Body of pancreas (tissue), 4 donors: ENCODE measurements at regions not wholly inside any gene's neighbourhood (a gene's known extent, or its start where the extent isn't known, plus 50 kb on each side); places are given as distances from the start of the nearest gene placed in this dataset.

Experiments
- ATAC-seq: fragments of 150-250 bp; one replicate; pipeline ENCODE4 v1.9.1; 2016
- DNase-seq, 4 donors: peaks; one replicate each; pipeline ENCODE4 v3.0.0-alpha.2; 2019
- H3K27ac ChIP-seq, 4 donors: fragments of 200-600 bp; sonication (generic); 1 replicate in 3 of 4; 2 replicates in 1 of 4; pipeline versions ENCODE4 v1.5.1 to v1.6.1; 2016 to 2019; ENCODE audit warnings: mild to moderate bottlenecking in 1 of 4, mixed read lengths in 1 of 4, moderate library complexity in 1 of 4
- H3K27me3 ChIP-seq, 2 donors: fragments of 200-600 bp; sonication (generic); one replicate each; pipeline ENCODE4 v1.6.0; 2016; ENCODE audit warnings: mild to moderate bottlenecking in 1 of 2
- H3K36me3 ChIP-seq, 2 donors: fragments of 200-600 bp; sonication (generic); replicated peaks in 1 of 2; 2 replicates each; pipeline ENCODE4 v1.5.1; 2016; ENCODE audit warnings: low read depth in 2 of 2; ENCODE audit not compliant: insufficient read depth in 1 of 2
- H3K4me1 ChIP-seq: fragments of 200-600 bp; sonication (generic); one replicate; pipeline ENCODE4 v1.6.0; 2016
- H3K4me3 ChIP-seq, 2 donors: fragments of 200-600 bp; sonication (generic); 1 replicate in 1 of 2; 2 replicates in 1 of 2; pipeline ENCODE4 v1.5.1; 2016 to 2019
- H3K9me3 ChIP-seq, 3 donors: fragments of 200-600 bp; sonication (generic); 1 replicate in 2 of 3; 2 replicates in 1 of 3; pipeline ENCODE4 v1.5.1; 2016
- CTCF ChIP-seq, 7 experiments: fragments of 450-650 bp in 4 of 7; fragments of 200-600 bp in 3 of 7; sonication (generic) in 3 of 7; IDR thresholded peaks; one replicate each; pipeline ENCODE4 v1.5.1; 2016 to 2019; ENCODE audit warnings: antibody characterized with exemption in 7 of 7
- POLR2A ChIP-seq, 3 donors: fragments of 450-650 bp; IDR thresholded peaks; one replicate each; pipeline ENCODE4 v1.6.1; 2016; ENCODE audit warnings: antibody characterized with exemption in 3 of 3, mild to moderate bottlenecking in 2 of 3
- WGBS, 2 donors: methylation state at CpG; one replicate each; pipeline ENCODE4 v1.1.5; 2017; 5-methylcytosine and 5-hydroxymethylcytosine counted together
- intact Hi-C: fragments of 100-400 bp; cut with DNase I; formaldehyde crosslinking; loops from one replicate; pipeline ENCODE4 v1.15.1; 2023

GRCh38 chr2:199128476-199129229 lies 329.1 kb downstream of the SATB2 start:
- H3K36me3 ChIP-seq = no peaks in the 10 kb centered on the region
- no peak for DNase-seq

DNA sequence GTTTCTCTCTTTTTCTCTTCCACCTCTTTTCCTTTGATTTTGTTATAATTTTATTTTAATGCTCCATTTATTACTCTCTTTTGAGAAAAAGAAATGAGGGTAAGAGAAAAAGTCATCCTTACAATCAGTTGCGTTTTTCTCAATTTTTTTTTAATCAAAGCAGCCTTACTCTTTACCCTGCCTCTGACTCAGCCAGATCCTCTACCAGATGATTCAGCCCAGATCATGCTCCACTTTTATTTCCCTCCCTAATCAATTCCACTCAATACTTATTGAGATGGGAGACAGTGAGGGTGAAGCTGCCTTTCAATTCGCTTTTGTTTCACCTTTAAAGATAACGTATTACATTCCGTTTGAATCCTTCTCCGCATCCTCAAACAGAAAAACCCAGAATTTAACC lies 337.9 kb downstream of the SATB2 start:
- ATAC-seq (no peak), DNase-seq (no peak)
- TF ChIP-seq POLR2A (IDR thresholded peaks at IDR 0.05) (no peak), CTCF (IDR thresholded peaks at IDR 0.05) (no peak)
- Histone ChIP-seq H3K9me3 (no peaks in the 10 kb centered on the region), H3K27ac (no peak overlapping the region), H3K4me3 (no peak overlapping the region), H3K27me3 (no peaks in the 10 kb centered on the region), H3K36me3 (no peaks in the 10 kb centered on the region), H3K4me1 (no peaks in the 10 kb centered on the region)
- WGBS, 2 donors = 89 to 94% methylated on average over 5 of the region's 5 CpGs
- intact Hi-C loops = no loop called here

More at GRCh38 chr2:199128476-199129229, 329.1 kb downstream of the SATB2 start:
- H3K9me3 ChIP-seq = no peaks in the 10 kb centered on the region
- intact Hi-C loops = no loop called here
- 73 to 76% methylated on average over 3 of the region's 3 CpGs for WGBS, 2 donors
- H3K27me3 ChIP-seq = no peaks in the 10 kb centered on the region
- no peaks in the 10 kb centered on the region for H3K4me1 ChIP-seq
- no peak overlapping the region for H3K4me3 ChIP-seq
- ATAC-seq = no peak
- no peak overlapping the region for H3K27ac ChIP-seq
- no peak for TF ChIP-seq POLR2A (IDR thresholded peaks at IDR 0.05)
- no peak for TF ChIP-seq CTCF (IDR thresholded peaks at IDR 0.05)

- 16 to 17% methylated on average over 3 of the region's 3 CpGs for WGBS, 2 donors
- intact Hi-C loops = no loop called here
- no peak overlapping the region for H3K27ac ChIP-seq
- ATAC-seq = peak; percentile 12
- H3K36me3 ChIP-seq = no peaks in the 10 kb centered on the region
- H3K4me1 ChIP-seq = no peaks in the 10 kb centered on the region
- no peak for DNase-seq
- H3K27me3 ChIP-seq = no peaks in the 10 kb centered on the region
- H3K9me3 ChIP-seq = no peaks in the 10 kb centered on the region
- TF ChIP-seq CTCF (IDR thresholded peaks at IDR 0.05) (no peak), POLR2A (IDR thresholded peaks at IDR 0.05) (no peak)
- H3K4me3 ChIP-seq = no peak overlapping the region
Measured at GRCh38 chr2:199118673-199119112, 339.0 kb downstream of the SATB2 start.

- no peaks in the 10 kb centered on the region for H3K4me1 ChIP-seq
- H3K27me3 ChIP-seq = no peaks in the 10 kb centered on the region
- DNase-seq = no peak
- no peaks in the 10 kb centered on the region for H3K36me3 ChIP-seq
- no peak for ATAC-seq
- H3K4me3 ChIP-seq = no peak overlapping the region
- H3K9me3 ChIP-seq = no peaks in the 10 kb centered on the region
- intact Hi-C loops = no loop called here
- TF ChIP-seq CTCF (IDR thresholded peaks at IDR 0.05) (no peak), POLR2A (IDR thresholded peaks at IDR 0.05) (no peak)
- 76 to 84% methylated on average over 2 of the region's 2 CpGs for WGBS, 2 donors
- H3K27ac ChIP-seq = no peak overlapping the region
Measured at GRCh38 chr2:199115169-199115568, 342.6 kb downstream of the SATB2 start.

GRCh38 chr2:199113111-199113510 lies 344.6 kb downstream of the SATB2 start:
- no peaks in the 10 kb centered on the region for H3K9me3 ChIP-seq
- TF ChIP-seq CTCF (IDR thresholded peaks at IDR 0.05) (no peak), POLR2A (IDR thresholded peaks at IDR 0.05) (no peak)
- no peak overlapping the region for H3K4me3 ChIP-seq
- 85% methylated on average over 2 of the region's 2 CpGs for WGBS, 2 donors
- no peaks in the 10 kb centered on the region for H3K27me3 ChIP-seq
- no peak for DNase-seq
- intact Hi-C loops = no loop called here
- no peaks in the 10 kb centered on the region for H3K4me1 ChIP-seq
- H3K27ac ChIP-seq = no peak overlapping the region
- ATAC-seq = no peak
- H3K36me3 ChIP-seq = no peaks in the 10 kb centered on the region
